Trophoblast cell (in vitro differentiated cells and primary cell): ENCODE measurements at regions not wholly inside any gene's neighbourhood (a gene's known extent, or its start where the extent isn't known, plus 50 kb on each side); places are given as distances from the start of the nearest gene placed in this dataset.

Experiments used
- DNase-seq, 2 donors: peaks; one replicate each; pipeline ENCODE4 v3.0.0-alpha.2; 2016
- H2AFZ ChIP-seq: 2 replicates; pipeline ENCODE4 v1.6.1; 2013; ENCODE audit warnings: low read length, moderate library complexity, mild to moderate bottlenecking; ENCODE audit not compliant: insufficient read depth, poor library complexity
- H2AK5ac ChIP-seq: 2 replicates; pipeline ENCODE4 v1.6.1; 2013; ENCODE audit warnings: mild to moderate bottlenecking, low read length
- H2BK120ac ChIP-seq: 2 replicates; pipeline ENCODE4 v1.6.1; 2013; ENCODE audit warnings: low read length, mild to moderate bottlenecking, moderate library complexity; ENCODE audit not compliant: insufficient read depth, poor library complexity
- H2BK12ac ChIP-seq: 2 replicates; pipeline ENCODE4 v1.6.1; 2013; ENCODE audit warnings: mild to moderate bottlenecking, low read length, moderate library complexity
- H2BK5ac ChIP-seq: 2 replicates; pipeline ENCODE4 v1.6.1; 2013; ENCODE audit warnings: low read length, low read depth, moderate library complexity, mild to moderate bottlenecking; ENCODE audit not compliant: poor library complexity
- H3K14ac ChIP-seq: 2 replicates; pipeline ENCODE4 v1.6.1; 2013; ENCODE audit warnings: mild to moderate bottlenecking, low read length
- H3K18ac ChIP-seq: 2 replicates; pipeline ENCODE4 v1.6.1; 2013; ENCODE audit warnings: mild to moderate bottlenecking, low read length
- H3K23ac ChIP-seq: 2 replicates; pipeline ENCODE4 v1.6.1; 2013; ENCODE audit warnings: low read length
- H3K27ac ChIP-seq: 2 replicates; pipeline ENCODE4 v1.5.1; 2013; ENCODE audit warnings: low read depth, mild to moderate bottlenecking, inconsistent platforms, low read length, moderate library complexity
- H3K27me3 ChIP-seq: 2 replicates; pipeline ENCODE4 v1.6.1; 2013; ENCODE audit warnings: inconsistent platforms, mild to moderate bottlenecking, low read length, moderate library complexity; ENCODE audit not compliant: insufficient read depth
- H3K36me3 ChIP-seq, 2 experiments: 1 replicate in 1 of 2; 2 replicates in 1 of 2; pipeline ENCODE4 v1.6.1; 2013; ENCODE audit warnings: low read length in 2 of 2, mild to moderate bottlenecking in 2 of 2, moderate library complexity in 1 of 2; ENCODE audit not compliant: insufficient read depth in 2 of 2, control insufficient read depth in 1 of 2
- H3K4ac ChIP-seq: 2 replicates; pipeline ENCODE4 v1.6.1; 2013; ENCODE audit warnings: low read depth, mild to moderate bottlenecking, low read length, moderate library complexity
- H3K4me1 ChIP-seq, 2 experiments: 1 replicate in 1 of 2; 2 replicates in 1 of 2; pipeline ENCODE4 v1.6.1; 2013; ENCODE audit warnings: low read length in 2 of 2, mild to moderate bottlenecking in 2 of 2, moderate library complexity in 1 of 2; ENCODE audit not compliant: insufficient read depth in 2 of 2, control insufficient read depth in 1 of 2
- H3K4me2 ChIP-seq: 2 replicates; pipeline ENCODE4 v1.6.1; 2013; ENCODE audit warnings: inconsistent platforms, mild to moderate bottlenecking, low read length, moderate library complexity
- H3K4me3 ChIP-seq: 2 replicates; pipeline ENCODE4 v1.5.1; 2013; ENCODE audit warnings: mild to moderate bottlenecking, low read depth, low read length, inconsistent platforms
- H3K79me1 ChIP-seq: one replicate; pipeline ENCODE4 v1.6.1; 2013; ENCODE audit warnings: low read length
- H3K79me2 ChIP-seq: 2 replicates; pipeline ENCODE4 v1.6.1; 2013; ENCODE audit warnings: low read length, mild to moderate bottlenecking; ENCODE audit not compliant: control insufficient read depth, insufficient read depth, poor library complexity
- H3K9ac ChIP-seq: 2 replicates; pipeline ENCODE4 v1.6.1; 2013; ENCODE audit warnings: mild to moderate bottlenecking, low read length
- H3K9me3 ChIP-seq: 2 replicates; pipeline ENCODE4 v1.6.1; 2013; ENCODE audit warnings: low read depth, mild to moderate bottlenecking, control low read depth, inconsistent platforms, low read length; ENCODE audit not compliant: insufficient read depth
- H4K12ac ChIP-seq: 2 replicates; pipeline ENCODE4 v1.6.1; 2013; ENCODE audit warnings: low read depth, mild to moderate bottlenecking, low read length, moderate library complexity
- H4K8ac ChIP-seq: 2 replicates; pipeline ENCODE4 v1.6.1; 2013; ENCODE audit warnings: low read depth, mild to moderate bottlenecking, low read length, moderate library complexity
- H4K91ac ChIP-seq: one replicate; pipeline ENCODE4 v1.6.1; 2013; ENCODE audit warnings: low read depth, mild to moderate bottlenecking, low read length, moderate library complexity
- WGBS: extraction: QIAGEN DNeasy Blood & Tissue Kit; methylation state at CpG from one replicate; pipeline ENCODE4 v1.1.7; 2013; ENCODE audit warnings: missing lambda C conversion rate; ENCODE audit not compliant: insufficient read length, insufficient coverage; ENCODE audit errors: extremely low coverage; 5-methylcytosine and 5-hydroxymethylcytosine counted together

DNA sequence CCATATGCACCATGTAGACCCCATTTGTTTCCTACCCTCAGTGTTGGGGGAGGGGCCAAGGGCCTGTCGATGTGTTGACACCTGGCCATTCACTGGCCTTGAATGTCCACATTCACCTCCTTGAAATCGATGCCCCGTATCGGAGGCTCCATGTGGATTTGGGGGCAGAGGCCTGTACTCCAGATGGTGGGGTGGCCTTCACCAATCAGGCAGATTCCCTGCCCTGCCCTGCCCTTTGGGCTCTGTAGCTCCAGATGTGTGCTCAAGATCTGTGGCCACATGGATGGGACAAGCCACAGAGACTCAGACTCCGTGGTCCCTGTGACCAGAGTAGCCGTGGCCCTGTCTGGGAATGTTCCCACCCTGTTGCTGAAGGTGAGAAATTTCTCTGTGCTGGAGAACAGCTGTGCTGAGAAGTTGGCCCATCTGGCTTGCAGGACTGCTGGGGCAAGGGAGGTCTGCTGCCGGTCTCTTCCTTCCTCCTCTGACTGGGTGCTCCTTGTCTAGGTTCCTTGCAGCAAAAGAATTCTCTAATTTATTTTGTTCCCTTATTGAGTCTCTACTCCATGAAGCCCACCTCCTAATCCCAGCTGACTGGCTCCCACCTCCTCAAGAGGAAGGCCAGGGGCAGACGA, 221.3 kb downstream of the SEC14L1 start:
- H3K4me1 ChIP-seq = peaks cover 2 to 4% of the 10 kb centered on the region in 2 experiments
- H3K9me3 ChIP-seq = peaks cover 2% of the 10 kb centered on the region
- H4K8ac ChIP-seq = no peak overlapping the region
- no peak overlapping the region for H3K14ac ChIP-seq
- no peak for DNase-seq
- WGBS = no CpG with 5 or more reads among the region's 8 CpGs
- H3K4ac ChIP-seq = no peak overlapping the region
- no peaks in the 10 kb centered on the region for H3K79me2 ChIP-seq
- no peaks in the 10 kb centered on the region for H3K36me3 ChIP-seq
- H3K18ac ChIP-seq = no peak overlapping the region
- H2BK120ac ChIP-seq = no peak overlapping the region
- H2AK5ac ChIP-seq = no peak overlapping the region
- H3K79me1 ChIP-seq = no peaks in the 10 kb centered on the region
- H4K12ac ChIP-seq = no peak overlapping the region
- no peaks in the 10 kb centered on the region for H3K27me3 ChIP-seq
- H3K9ac ChIP-seq = no peak overlapping the region
- no peak overlapping the region for H3K4me3 ChIP-seq
- H2BK5ac ChIP-seq = no peak overlapping the region
- H2BK12ac ChIP-seq = no peak overlapping the region
- no peak overlapping the region for H3K23ac ChIP-seq
- H3K4me2 ChIP-seq = no peak overlapping the region
- H3K27ac ChIP-seq = no peak overlapping the region
- no peak overlapping the region for H2AFZ ChIP-seq
- no peak overlapping the region for H4K91ac ChIP-seq

DNA sequence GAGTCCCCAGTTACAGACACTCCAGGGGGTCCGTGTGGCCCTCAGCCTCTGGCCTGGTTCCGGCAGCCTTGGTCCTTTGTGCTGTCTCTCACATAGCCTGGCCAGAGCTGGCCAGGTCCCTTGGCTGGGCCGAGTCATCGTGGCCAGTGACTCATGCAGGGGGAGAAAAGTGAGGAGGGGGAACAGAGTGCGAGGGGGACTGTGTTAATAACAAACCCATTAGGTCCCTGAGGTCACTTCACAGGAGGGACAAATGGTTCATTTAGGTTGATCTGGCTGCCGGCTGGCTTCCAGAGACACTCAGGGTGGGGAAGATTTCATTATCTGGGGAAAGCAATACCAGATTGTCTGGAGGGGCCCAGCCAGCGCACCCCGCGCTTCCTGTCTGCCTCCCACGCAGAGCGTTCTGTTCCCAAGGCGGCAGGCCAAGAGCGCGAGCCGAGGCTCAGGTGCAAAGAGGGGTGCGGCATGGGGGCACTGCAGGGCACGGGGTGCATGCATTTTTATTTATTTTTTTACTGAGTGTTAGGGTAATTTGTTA, 223.1 kb downstream of the SEC14L1 start:
- H3K18ac ChIP-seq = no peak overlapping the region
- no peaks in the 10 kb centered on the region for H3K36me3 ChIP-seq
- H3K4me2 ChIP-seq = no peak overlapping the region
- H3K27ac ChIP-seq = no peak overlapping the region
- H3K9ac ChIP-seq = no peak overlapping the region
- no peak overlapping the region for H2AK5ac ChIP-seq
- no CpG with 5 or more reads among the region's 17 CpGs for WGBS
- H3K79me2 ChIP-seq = no peaks in the 10 kb centered on the region
- H3K4me3 ChIP-seq = no peak overlapping the region
- H3K4me1 ChIP-seq = peaks cover 2 to 4% of the 10 kb centered on the region in 2 experiments
- peaks cover 2% of the 10 kb centered on the region for H3K9me3 ChIP-seq
- H2AFZ ChIP-seq = no peak overlapping the region
- H3K14ac ChIP-seq = no peak overlapping the region
- no peak overlapping the region for H2BK12ac ChIP-seq
- H3K4ac ChIP-seq = no peak overlapping the region
- H3K27me3 ChIP-seq = no peaks in the 10 kb centered on the region
- H3K23ac ChIP-seq = no peak overlapping the region
- no peak for DNase-seq
- H4K91ac ChIP-seq = no peak overlapping the region
- H4K8ac ChIP-seq = no peak overlapping the region
- no peak overlapping the region for H2BK120ac ChIP-seq
- no peak overlapping the region for H4K12ac ChIP-seq
- no peak overlapping the region for H2BK5ac ChIP-seq
- no peaks in the 10 kb centered on the region for H3K79me1 ChIP-seq

DNA sequence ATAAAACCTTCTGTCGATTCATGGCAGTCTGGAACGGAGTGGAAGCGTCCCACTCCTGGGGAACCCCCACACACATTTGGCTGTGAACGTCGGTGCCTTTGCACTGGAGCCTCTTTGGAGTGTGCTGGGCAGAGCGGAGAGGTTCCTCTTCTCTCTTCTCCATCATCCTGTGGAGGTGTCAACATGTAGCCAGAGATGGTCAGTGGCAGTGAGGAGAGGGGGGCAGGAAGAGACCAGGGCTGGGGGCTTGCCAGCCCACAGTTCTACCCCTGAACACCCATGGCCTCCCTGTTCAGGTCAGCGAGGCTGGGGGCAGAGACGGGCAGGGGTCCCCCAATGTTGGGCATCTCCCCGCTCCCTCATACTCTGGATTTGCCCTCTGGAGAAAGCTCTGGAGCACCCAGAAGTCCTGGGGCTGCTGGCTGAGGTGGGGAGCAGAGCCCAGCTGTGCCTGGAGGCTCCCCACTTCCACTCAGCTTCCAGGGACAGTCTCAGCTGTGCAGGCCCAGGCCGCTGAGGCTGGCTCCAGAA, 223.7 kb downstream of the SEC14L1 start:
- H2BK12ac ChIP-seq = no peak overlapping the region
- no peak overlapping the region for H3K4ac ChIP-seq
- H3K9me3 ChIP-seq = peaks cover 2% of the 10 kb centered on the region
- no peak overlapping the region for H3K14ac ChIP-seq
- no peak overlapping the region for H3K27ac ChIP-seq
- H3K9ac ChIP-seq = no peak overlapping the region
- H2BK5ac ChIP-seq = no peak overlapping the region
- H3K23ac ChIP-seq = no peak overlapping the region
- peaks cover 2 to 4% of the 10 kb centered on the region in 2 experiments for H3K4me1 ChIP-seq
- H3K36me3 ChIP-seq = no peaks in the 10 kb centered on the region
- WGBS = no CpG with 5 or more reads among the region's 10 CpGs
- H3K4me2 ChIP-seq = no peak overlapping the region
- no peak for DNase-seq
- H3K4me3 ChIP-seq = no peak overlapping the region
- H3K79me2 ChIP-seq = no peaks in the 10 kb centered on the region
- no peak overlapping the region for H4K91ac ChIP-seq
- H3K18ac ChIP-seq = no peak overlapping the region
- no peak overlapping the region for H2AFZ ChIP-seq
- no peak overlapping the region for H4K12ac ChIP-seq
- H4K8ac ChIP-seq = no peak overlapping the region
- no peak overlapping the region for H2AK5ac ChIP-seq
- no peaks in the 10 kb centered on the region for H3K79me1 ChIP-seq
- H3K27me3 ChIP-seq = no peaks in the 10 kb centered on the region
- H2BK120ac ChIP-seq = no peak overlapping the region

DNA sequence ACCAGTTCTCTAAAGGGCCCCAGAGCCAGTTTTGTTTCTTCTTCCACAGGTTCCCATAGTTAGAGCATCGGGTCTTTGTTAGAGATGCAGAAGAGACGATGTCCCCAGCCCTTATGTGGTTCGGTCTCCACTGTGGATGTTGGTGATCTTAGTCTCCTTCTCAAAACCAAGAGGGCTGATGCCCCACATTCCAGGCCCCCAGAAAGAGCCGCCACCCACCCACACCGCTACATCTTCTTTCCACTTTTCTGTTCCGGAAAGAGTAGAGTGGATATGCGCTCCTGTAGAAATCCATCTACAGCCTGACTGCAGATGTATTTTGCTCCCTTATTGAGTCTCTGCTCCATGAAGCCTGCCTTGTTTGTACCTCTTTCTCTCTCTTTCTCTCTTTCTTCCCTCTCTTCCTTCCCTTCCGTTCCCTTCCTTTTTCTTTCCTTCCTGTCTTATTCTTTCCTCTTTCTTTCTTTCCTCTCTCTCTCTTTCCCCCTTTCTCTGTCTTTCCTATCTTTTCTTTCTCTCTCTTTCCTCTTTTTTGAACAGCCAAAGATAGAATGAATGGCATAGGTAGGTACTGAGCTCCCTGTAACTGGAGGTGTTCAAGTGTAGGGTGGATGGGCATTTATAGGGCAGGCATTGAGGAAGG, 224.3 kb downstream of the SEC14L1 start:
- Histone ChIP-seq H3K27ac (no peak overlapping the region), H4K8ac (no peak overlapping the region), H3K14ac (peak overlapping the region; percentile 14), H2AFZ (peak overlapping the region; percentile 17), H3K27me3 (no peaks in the 10 kb centered on the region), H3K4me3 (no peak overlapping the region), H3K79me1 (no peaks in the 10 kb centered on the region), H2BK5ac (no peak overlapping the region), H2BK120ac (no peak overlapping the region), H4K91ac (peak overlapping the region; percentile 10), H3K9me3 (peaks cover 2% of the 10 kb centered on the region), H3K4me1 (peaks cover 2 to 4% of the 10 kb centered on the region in 2 experiments), H3K23ac (no peak overlapping the region), H3K79me2 (no peaks in the 10 kb centered on the region), H3K36me3 (no peaks in the 10 kb centered on the region), H4K12ac (no peak overlapping the region), H3K4ac (no peak overlapping the region), H3K18ac (peak overlapping the region; percentile 34), H3K9ac (no peak overlapping the region), H2BK12ac (no peak overlapping the region), H2AK5ac (peak overlapping the region; percentile 20), H3K4me2 (no peak overlapping the region)
- no CpG with 5 or more reads among the region's 8 CpGs for WGBS
- no peak for DNase-seq
